OCI-LY1 (cell line): ENCODE measurements at regions not wholly inside any gene's neighbourhood (a gene's known extent, or its start where the extent isn't known, plus 50 kb on each side); places are given as distances from the start of the nearest gene placed in this dataset.

ENCODE experiments used
- H2AFZ ChIP-seq: fragments of 200-600 bp; sonication (generic), shearing (Covaris generic); 2 replicates; pipeline ENCODE4 v1.6.0; 2014; ENCODE audit warnings: antibody characterized with exemption, mild to moderate bottlenecking, low read length
- H3F3A ChIP-seq: fragments of 200-600 bp; sonication (generic), shearing (Covaris generic); 2 replicates; pipeline ENCODE4 v1.6.0; 2014; ENCODE audit warnings: mild to moderate bottlenecking, antibody characterized with exemption, low read length, moderate library complexity; ENCODE audit not compliant: insufficient read depth
- H3K27ac ChIP-seq: fragments of 200-600 bp; sonication (generic); 2 replicates; pipeline ENCODE4 v1.5.1; 2014; ENCODE audit warnings: low read length, mixed run types, mild to moderate bottlenecking, low read depth; ENCODE audit not compliant: poor library complexity, severe bottlenecking
- H3K27me3 ChIP-seq: fragments of 200-600 bp; sonication (generic); 2 replicates; pipeline ENCODE4 v1.6.0; 2014; ENCODE audit warnings: antibody characterized with exemption, mild to moderate bottlenecking, low read length, moderate library complexity; ENCODE audit not compliant: insufficient read depth
- H3K36me3 ChIP-seq: fragments of 200-600 bp; sonication (generic); 2 replicates; pipeline ENCODE4 v1.6.1; 2014; ENCODE audit warnings: mild to moderate bottlenecking, antibody characterized with exemption, low read length, moderate library complexity, mixed read lengths; ENCODE audit not compliant: insufficient read depth
- H3K4me1 ChIP-seq: fragments of 200-600 bp; sonication (generic); 2 replicates; pipeline ENCODE4 v1.5.1; 2014; ENCODE audit warnings: mild to moderate bottlenecking, low read length, moderate library complexity; ENCODE audit not compliant: insufficient read depth, severe bottlenecking
- H3K4me2 ChIP-seq: fragments of 200-600 bp; sonication (generic), shearing (Covaris generic); 2 replicates; pipeline ENCODE4 v1.6.1; 2014; ENCODE audit warnings: low read length
- H3K4me3 ChIP-seq: fragments of 200-600 bp; sonication (generic); 2 replicates; pipeline ENCODE4 v1.5.1; 2014; ENCODE audit warnings: low read length, low read depth, mild to moderate bottlenecking, mixed read lengths; ENCODE audit not compliant: poor library complexity, severe bottlenecking
- H3K79me2 ChIP-seq: fragments of 200-600 bp; shearing (Covaris generic); 2 replicates; pipeline ENCODE4 v1.6.1; 2016; ENCODE audit warnings: mixed run types, low read length, mixed read lengths; ENCODE audit not compliant: insufficient read depth
- H3K9ac ChIP-seq: fragments of 200-600 bp; sonication (generic), shearing (Covaris generic); 2 replicates; pipeline ENCODE4 v1.6.1; 2014; ENCODE audit warnings: mild to moderate bottlenecking, low read length, mixed read lengths
- H3K9me2 ChIP-seq: fragments of 200-600 bp; sonication (generic), shearing (Covaris generic); 2 replicates; pipeline ENCODE4 v1.6.1; 2014; ENCODE audit warnings: low read depth, mild to moderate bottlenecking, low read length, mixed read lengths
- H3K9me3 ChIP-seq: fragments of 200-600 bp; shearing (Covaris generic); 2 replicates; pipeline ENCODE4 v1.6.1; 2014; ENCODE audit warnings: low read length, mixed read lengths
- H4K20me1 ChIP-seq: fragments of 200-600 bp; sonication (generic), shearing (Covaris generic); 2 replicates; pipeline ENCODE4 v1.6.0; 2016; ENCODE audit warnings: mild to moderate bottlenecking, low read length; ENCODE audit not compliant: insufficient read depth
- CTCF ChIP-seq: fragments of 200-600 bp; sonication (generic), shearing (Covaris generic); IDR thresholded peaks from 2 replicates; pipeline ENCODE4 v1.5.1; 2017; ENCODE audit warnings: mild to moderate bottlenecking, antibody characterized with exemption, low read length, moderate library complexity, mixed read lengths
- EZH2 ChIP-seq: fragments of 200-600 bp; sonication (generic), shearing (Covaris generic); IDR thresholded peaks from 2 replicates; pipeline ENCODE4 v1.8.0; 2017; ENCODE audit warnings: borderline replicate concordance, mixed run types, mild to moderate bottlenecking, antibody characterized with exemption, low read length, moderate library complexity, mixed read lengths

DNA sequence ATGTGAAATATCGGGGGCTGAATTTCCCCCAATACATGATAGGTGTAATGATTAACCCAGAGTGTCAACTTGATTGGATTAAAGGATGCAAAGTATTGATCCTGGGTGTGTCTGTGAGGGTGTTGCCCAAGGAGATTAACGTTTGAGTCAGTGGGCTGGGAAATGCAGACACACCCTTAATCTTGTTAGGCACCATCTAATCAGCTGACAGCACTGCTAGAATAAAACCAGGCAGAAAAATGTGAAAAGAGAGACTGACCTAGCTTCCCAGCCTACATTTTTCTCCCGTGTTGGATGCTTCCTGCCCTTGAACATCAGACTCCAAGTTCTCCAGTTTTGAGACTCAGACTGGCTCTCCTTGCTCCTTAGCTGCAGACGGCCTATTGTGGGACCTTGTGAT, 247.8 kb downstream of the OTOL1 start:
- H3K9me2 ChIP-seq, result no peaks in the 10 kb centered on the region
- no peaks in the 10 kb centered on the region for H3F3A ChIP-seq
- H2AFZ ChIP-seq, result no peak overlapping the region
- no peak overlapping the region for H3K27ac ChIP-seq
- no peak overlapping the region for H3K4me2 ChIP-seq
- H3K4me3 ChIP-seq, result no peak overlapping the region
- no peaks in the 10 kb centered on the region for H4K20me1 ChIP-seq
- H3K4me1 ChIP-seq, result no peaks in the 10 kb centered on the region
- H3K79me2 ChIP-seq, result no peaks in the 10 kb centered on the region
- no peaks in the 10 kb centered on the region for H3K9me3 ChIP-seq
- no peaks in the 10 kb centered on the region for H3K36me3 ChIP-seq
- H3K9ac ChIP-seq, result no peak overlapping the region
- TF ChIP-seq EZH2 (no peak), CTCF (no peak)
- H3K27me3 ChIP-seq, result no peaks in the 10 kb centered on the region

GRCh38 chr3:161745741-161746140, 249.1 kb downstream of the OTOL1 start:
- Histone ChIP-seq H3K4me2 (no peak overlapping the region), H2AFZ (no peak overlapping the region), H3K79me2 (no peaks in the 10 kb centered on the region), H3K27me3 (no peaks in the 10 kb centered on the region), H3K4me3 (no peak overlapping the region), H3K27ac (no peak overlapping the region), H3K9me3 (no peaks in the 10 kb centered on the region), H3K9me2 (no peaks in the 10 kb centered on the region), H3F3A (no peaks in the 10 kb centered on the region), H3K36me3 (no peaks in the 10 kb centered on the region), H3K9ac (no peak overlapping the region), H4K20me1 (no peaks in the 10 kb centered on the region), H3K4me1 (no peaks in the 10 kb centered on the region)
- TF ChIP-seq EZH2 (no peak), CTCF (no peak)

- H3K4me2 ChIP-seq, result no peak overlapping the region
- no peaks in the 10 kb centered on the region for H3K27me3 ChIP-seq
- H3K9me3 ChIP-seq, result no peaks in the 10 kb centered on the region
- no peaks in the 10 kb centered on the region for H3F3A ChIP-seq
- H2AFZ ChIP-seq, result no peak overlapping the region
- no peaks in the 10 kb centered on the region for H3K36me3 ChIP-seq
- no peaks in the 10 kb centered on the region for H3K79me2 ChIP-seq
- no peak for TF ChIP-seq EZH2
- no peak for TF ChIP-seq CTCF
- no peak overlapping the region for H3K4me3 ChIP-seq
- H3K9me2 ChIP-seq, result no peaks in the 10 kb centered on the region; the same call in 1 of the 2 replicates
- no peak overlapping the region for H3K27ac ChIP-seq
- H3K9ac ChIP-seq, result no peak overlapping the region
- no peaks in the 10 kb centered on the region for H3K4me1 ChIP-seq
- H4K20me1 ChIP-seq, result no peaks in the 10 kb centered on the region
Observed at GRCh38 chr3:161748049-161748448, 251.4 kb downstream of the OTOL1 start.
